ENCODE measurements at regions not wholly inside any gene's neighbourhood (a gene's known extent, or its start where the extent isn't known, plus 50 kb on each side); places are given as distances from the start of the nearest gene placed in this dataset.
"Not testable (repeated sequence)": the region's sequence is repeated elsewhere in the genome, so short reads cannot be mapped to it uniquely, and the experiment has no call there.

GRCh38 chr10:131817866-131818509 is 82.8 kb upstream of the PPP2R2D start:
- Histone ChIP-seq H3K36me3 (ENCODE audit: control insufficient read depth, insufficient read depth, low read length, severe bottlenecking) (no peaks in the 10 kb centered on the region), H3K4me1 (ENCODE audit: control insufficient read depth, insufficient read depth, low read length) (no peaks in the 10 kb centered on the region), H3K4me3 (ENCODE audit: low read length) (no peak overlapping the region), H3K27me3 (replicated peaks; ENCODE audit: control insufficient read depth, insufficient read depth, low read length) (peaks cover 18% of the 10 kb centered on the region), H3K9me3 (ENCODE audit: control insufficient read depth, low read length) (peaks cover 9% of the 10 kb centered on the region), H3K9ac (ENCODE audit: low read length) (no peak overlapping the region)
- no peak for DNase-seq (ENCODE audit: low read depth)

- Histone ChIP-seq H3K4me3 (ENCODE audit: low read length) (no peak overlapping the region), H3K36me3 (ENCODE audit: control insufficient read depth, insufficient read depth, low read length, severe bottlenecking) (no peaks in the 10 kb centered on the region), H3K27me3 (replicated peaks; ENCODE audit: control insufficient read depth, insufficient read depth, low read length) (peaks cover 18% of the 10 kb centered on the region), H3K4me1 (ENCODE audit: control insufficient read depth, insufficient read depth, low read length) (no peaks in the 10 kb centered on the region), H3K9ac (ENCODE audit: low read length) (no peak overlapping the region), H3K9me3 (ENCODE audit: control insufficient read depth, low read length) (peaks cover 9% of the 10 kb centered on the region)
- DNase-seq (ENCODE audit: low read depth), result no peak
These were observed 82.1 kb upstream of the PPP2R2D start for GRCh38 chr10:131818510-131819234.

- H3K9ac ChIP-seq (ENCODE audit: low read length), result no peak overlapping the region
- no peak overlapping the region for H3K4me3 ChIP-seq (ENCODE audit: low read length)
- peaks cover 9% of the 10 kb centered on the region for H3K9me3 ChIP-seq (ENCODE audit: control insufficient read depth, low read length)
- peaks cover 18% of the 10 kb centered on the region for H3K27me3 ChIP-seq (replicated peaks; ENCODE audit: control insufficient read depth, insufficient read depth, low read length)
- H3K36me3 ChIP-seq (ENCODE audit: control insufficient read depth, insufficient read depth, low read length, severe bottlenecking), result no peaks in the 10 kb centered on the region
- no peak for DNase-seq (ENCODE audit: low read depth)
- no peaks in the 10 kb centered on the region for H3K4me1 ChIP-seq (ENCODE audit: control insufficient read depth, insufficient read depth, low read length)
These were observed 81.4 kb upstream of the PPP2R2D start for GRCh38 chr10:131819241-131820072.

- Histone ChIP-seq H3K4me1 (ENCODE audit: control insufficient read depth, insufficient read depth, low read length) (peaks cover 4% of the 10 kb centered on the region), H3K27me3 (replicated peaks; ENCODE audit: control insufficient read depth, insufficient read depth, low read length) (peaks cover 18% of the 10 kb centered on the region), H3K9ac (ENCODE audit: low read length) (no peak overlapping the region), H3K4me3 (ENCODE audit: low read length) (no peak overlapping the region), H3K36me3 (ENCODE audit: control insufficient read depth, insufficient read depth, low read length, severe bottlenecking) (no peaks in the 10 kb centered on the region), H3K9me3 (ENCODE audit: control insufficient read depth, low read length) (peaks cover 9% of the 10 kb centered on the region)
- no peak for DNase-seq (ENCODE audit: low read depth)
These were observed 80.2 kb upstream of the PPP2R2D start for GRCh38 chr10:131820626-131821025.

- no peak overlapping the region for H3K4me3 ChIP-seq (ENCODE audit: low read length)
- H3K4me1 ChIP-seq (ENCODE audit: control insufficient read depth, insufficient read depth, low read length), result peaks cover 4% of the 10 kb centered on the region
- no peak for DNase-seq (ENCODE audit: low read depth)
These were observed 79.3 kb upstream of the PPP2R2D start for GRCh38 chr10:131821378-131822012.

GRCh38 chr10:131822013-131822691 is 78.7 kb upstream of the PPP2R2D start:
- no peak overlapping the region for H3K4me3 ChIP-seq (ENCODE audit: low read length)
- H3K27me3 ChIP-seq (replicated peaks; ENCODE audit: control insufficient read depth, insufficient read depth, low read length), result peaks cover 12% of the 10 kb centered on the region
- no peaks in the 10 kb centered on the region for H3K36me3 ChIP-seq (ENCODE audit: control insufficient read depth, insufficient read depth, low read length, severe bottlenecking)
- H3K4me1 ChIP-seq (ENCODE audit: control insufficient read depth, insufficient read depth, low read length), result peaks cover 4% of the 10 kb centered on the region
- H3K9ac ChIP-seq (ENCODE audit: low read length), result no peak overlapping the region
- peaks cover 9% of the 10 kb centered on the region for H3K9me3 ChIP-seq (ENCODE audit: control insufficient read depth, low read length)
- DNase-seq (ENCODE audit: low read depth), result no peak

More at GRCh38 chr10:131821378-131822012, 79.3 kb upstream of the PPP2R2D start:
- no peaks in the 10 kb centered on the region for H3K36me3 ChIP-seq (ENCODE audit: control insufficient read depth, insufficient read depth, low read length, severe bottlenecking)
- H3K9ac ChIP-seq (ENCODE audit: low read length), result no peak overlapping the region
- H3K9me3 ChIP-seq (ENCODE audit: control insufficient read depth, low read length), result peaks cover 9% of the 10 kb centered on the region
- H3K27me3 ChIP-seq (replicated peaks; ENCODE audit: control insufficient read depth, insufficient read depth, low read length), result peaks cover 18% of the 10 kb centered on the region

- H3K4me3 ChIP-seq (ENCODE audit: low read length), result no peak overlapping the region
- no peak overlapping the region for H3K9ac ChIP-seq (ENCODE audit: low read length)
- peaks cover 9% of the 10 kb centered on the region for H3K9me3 ChIP-seq (ENCODE audit: control insufficient read depth, low read length)
- peaks cover 4% of the 10 kb centered on the region for H3K4me1 ChIP-seq (ENCODE audit: control insufficient read depth, insufficient read depth, low read length)
- H3K36me3 ChIP-seq (ENCODE audit: control insufficient read depth, insufficient read depth, low read length, severe bottlenecking), result no peaks in the 10 kb centered on the region
- H3K27me3 ChIP-seq (replicated peaks; ENCODE audit: control insufficient read depth, insufficient read depth, low read length), result peaks cover 5% of the 10 kb centered on the region
- no peak for DNase-seq (ENCODE audit: low read depth)
These were observed 78.0 kb upstream of the PPP2R2D start for GRCh38 chr10:131822692-131823245.

GRCh38 chr10:131823601-131824099 is 77.2 kb upstream of the PPP2R2D start:
- not testable (repeated sequence) for DNase-seq (ENCODE audit: low read depth); H3K27me3 ChIP-seq (replicated peaks; ENCODE audit: control insufficient read depth, insufficient read depth, low read length); H3K9me3 ChIP-seq (ENCODE audit: control insufficient read depth, low read length); H3K36me3 ChIP-seq (ENCODE audit: control insufficient read depth, insufficient read depth, low read length, severe bottlenecking); H3K4me1 ChIP-seq (ENCODE audit: control insufficient read depth, insufficient read depth, low read length); H3K9ac ChIP-seq (ENCODE audit: low read length); H3K4me3 ChIP-seq (ENCODE audit: low read length)

GRCh38 chr10:131824371-131825149 is 76.2 kb upstream of the PPP2R2D start:
- no peak overlapping the region for H3K9ac ChIP-seq (ENCODE audit: low read length)
- H3K9me3 ChIP-seq (ENCODE audit: control insufficient read depth, low read length), result no peaks in the 10 kb centered on the region
- H3K27me3 ChIP-seq (replicated peaks; ENCODE audit: control insufficient read depth, insufficient read depth, low read length), result peaks cover 2% of the 10 kb centered on the region
- H3K4me1 ChIP-seq (ENCODE audit: control insufficient read depth, insufficient read depth, low read length), result peaks cover 4% of the 10 kb centered on the region
- H3K4me3 ChIP-seq (ENCODE audit: low read length), result no peak overlapping the region
- DNase-seq (ENCODE audit: low read depth), result no peak
- H3K36me3 ChIP-seq (ENCODE audit: control insufficient read depth, insufficient read depth, low read length, severe bottlenecking), result no peaks in the 10 kb centered on the region

All from adipocyte (in vitro differentiated cells).